ENCODE measurements at regions not wholly inside any gene's neighbourhood (a gene's known extent, or its start where the extent isn't known, plus 50 kb on each side); places are given as distances from the start of the nearest gene placed in this dataset.

GRCh38 chr4:108325561-108325960 is 156.8 kb upstream of the LEF1 start:
- Histone ChIP-seq H3K36me3 (no peaks in the 10 kb centered on the region), H3K27ac (no peak overlapping the region), H3K27me3 (peaks cover 0 to 4% (median 0%) of the 10 kb centered on the region in 4 donors), H3K4me3 (no peak overlapping the region), H3K4me1 (no peaks in the 10 kb centered on the region), H3K9me3 (no peaks in the 10 kb centered on the region)
- DNase-seq (no peak), FAIRE-seq (no peak), ATAC-seq (no peak)
- TF ChIP-seq CTCF (IDR thresholded peaks at IDR 0.05): no peak
- WGBS, 2 donors: 77 to 78% methylated on average over 1 of the region's 1 CpG
- intact Hi-C loops (cut with DNase I): no loop called here

GRCh38 chr4:108324450-108324849 is 155.7 kb upstream of the LEF1 start:
- no peaks in the 10 kb centered on the region for H3K4me1 ChIP-seq
- H3K27me3 ChIP-seq: no peaks in the 10 kb centered on the region
- no peak overlapping the region for H3K4me3 ChIP-seq
- intact Hi-C loops (cut with DNase I): no loop called here
- TF ChIP-seq CTCF (IDR thresholded peaks at IDR 0.05): no peak
- FAIRE-seq: no peak
- H3K36me3 ChIP-seq: no peaks in the 10 kb centered on the region
- WGBS, 2 donors: 88 to 100% methylated on average over 1 of the region's 1 CpG
- ATAC-seq: no peak
- no peaks in the 10 kb centered on the region for H3K9me3 ChIP-seq
- no peak for DNase-seq
- no peak overlapping the region for H3K27ac ChIP-seq

GRCh38 chr4:108322497-108322896 is 153.8 kb upstream of the LEF1 start:
- 76 to 81% methylated on average over 4 of the region's 4 CpGs for WGBS, 2 donors
- TF ChIP-seq CTCF (IDR thresholded peaks at IDR 0.05): no peak

GRCh38 chr4:108320061-108320460 is 151.3 kb upstream of the LEF1 start:
- H3K4me3 ChIP-seq: no peak overlapping the region
- intact Hi-C loops (cut with DNase I): no loop called here
- no peaks in the 10 kb centered on the region for H3K9me3 ChIP-seq
- H3K27me3 ChIP-seq: no peaks in the 10 kb centered on the region
- H3K27ac ChIP-seq: no peak overlapping the region
- 10 to 13% methylated on average over 1 of the region's 1 CpG for WGBS, 2 donors
- ATAC-seq (peak in 2 of 4 donors; percentile 43 to 48), DNase-seq (no peak), FAIRE-seq (no peak)
- TF ChIP-seq CTCF (IDR thresholded peaks at IDR 0.05): no peak
- H3K36me3 ChIP-seq: no peaks in the 10 kb centered on the region
- H3K4me1 ChIP-seq: no peaks in the 10 kb centered on the region

More at GRCh38 chr4:108322497-108322896, 153.8 kb upstream of the LEF1 start:
- Histone ChIP-seq H3K4me3 (no peak overlapping the region), H3K27me3 (no peaks in the 10 kb centered on the region), H3K9me3 (no peaks in the 10 kb centered on the region), H3K4me1 (no peaks in the 10 kb centered on the region), H3K27ac (no peak overlapping the region), H3K36me3 (no peaks in the 10 kb centered on the region)
- intact Hi-C loops (cut with DNase I): no loop called here
- FAIRE-seq (no peak), ATAC-seq (no peak), DNase-seq (no peak)

GRCh38 chr4:108317377-108317776 is 148.6 kb upstream of the LEF1 start:
- no peak for FAIRE-seq
- 92% methylated on average over 1 of the region's 1 CpG for WGBS, 2 donors

More at GRCh38 chr4:108317377-108317776, 148.6 kb upstream of the LEF1 start:
- no peak for TF ChIP-seq CTCF (IDR thresholded peaks at IDR 0.05)
- no peaks in the 10 kb centered on the region for H3K9me3 ChIP-seq
- no peaks in the 10 kb centered on the region for H3K4me1 ChIP-seq
- no peak overlapping the region for H3K4me3 ChIP-seq
- intact Hi-C loops (cut with DNase I): no loop called here
- ATAC-seq (no peak), DNase-seq (no peak)
- no peaks in the 10 kb centered on the region for H3K27me3 ChIP-seq
- no peaks in the 10 kb centered on the region for H3K36me3 ChIP-seq
- H3K27ac ChIP-seq: no peak overlapping the region
